Fibroblast of mammary gland (primary cell): ENCODE measurements at regions not wholly inside any gene's neighbourhood (a gene's known extent, or its start where the extent isn't known, plus 50 kb on each side); places are given as distances from the start of the nearest gene placed in this dataset.

Experiments used
- DNase-seq: peaks from one replicate; pipeline ENCODE4 v3.0.0-alpha.2; 2010; ENCODE audit warnings: low read depth
- H3K4me3 ChIP-seq: 2 replicates; pipeline ENCODE4 v1.5.1; 2011; ENCODE audit warnings: low read depth, mild to moderate bottlenecking, low read length, moderate library complexity; ENCODE audit not compliant: control insufficient read depth
- TF ChIP-seq, protein P1 (sequence below): conservative IDR thresholded peaks from 2 replicates; pipeline ENCODE4 v1.5.1; 2011; ENCODE audit warnings: low read depth, low read length, inconsistent platforms; ENCODE audit not compliant: control insufficient read depth, insufficient read depth

GRCh38 chr1:104874044-104874443 is 1124.3 kb downstream of the AMY1C start:
- DNase-seq, result no peak
- H3K4me3 ChIP-seq, result no peak overlapping the region
- TF ChIP-seq, protein P1, sequence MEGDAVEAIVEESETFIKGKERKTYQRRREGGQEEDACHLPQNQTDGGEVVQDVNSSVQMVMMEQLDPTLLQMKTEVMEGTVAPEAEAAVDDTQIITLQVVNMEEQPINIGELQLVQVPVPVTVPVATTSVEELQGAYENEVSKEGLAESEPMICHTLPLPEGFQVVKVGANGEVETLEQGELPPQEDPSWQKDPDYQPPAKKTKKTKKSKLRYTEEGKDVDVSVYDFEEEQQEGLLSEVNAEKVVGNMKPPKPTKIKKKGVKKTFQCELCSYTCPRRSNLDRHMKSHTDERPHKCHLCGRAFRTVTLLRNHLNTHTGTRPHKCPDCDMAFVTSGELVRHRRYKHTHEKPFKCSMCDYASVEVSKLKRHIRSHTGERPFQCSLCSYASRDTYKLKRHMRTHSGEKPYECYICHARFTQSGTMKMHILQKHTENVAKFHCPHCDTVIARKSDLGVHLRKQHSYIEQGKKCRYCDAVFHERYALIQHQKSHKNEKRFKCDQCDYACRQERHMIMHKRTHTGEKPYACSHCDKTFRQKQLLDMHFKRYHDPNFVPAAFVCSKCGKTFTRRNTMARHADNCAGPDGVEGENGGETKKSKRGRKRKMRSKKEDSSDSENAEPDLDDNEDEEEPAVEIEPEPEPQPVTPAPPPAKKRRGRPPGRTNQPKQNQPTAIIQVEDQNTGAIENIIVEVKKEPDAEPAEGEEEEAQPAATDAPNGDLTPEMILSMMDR, result no peak

DNA sequence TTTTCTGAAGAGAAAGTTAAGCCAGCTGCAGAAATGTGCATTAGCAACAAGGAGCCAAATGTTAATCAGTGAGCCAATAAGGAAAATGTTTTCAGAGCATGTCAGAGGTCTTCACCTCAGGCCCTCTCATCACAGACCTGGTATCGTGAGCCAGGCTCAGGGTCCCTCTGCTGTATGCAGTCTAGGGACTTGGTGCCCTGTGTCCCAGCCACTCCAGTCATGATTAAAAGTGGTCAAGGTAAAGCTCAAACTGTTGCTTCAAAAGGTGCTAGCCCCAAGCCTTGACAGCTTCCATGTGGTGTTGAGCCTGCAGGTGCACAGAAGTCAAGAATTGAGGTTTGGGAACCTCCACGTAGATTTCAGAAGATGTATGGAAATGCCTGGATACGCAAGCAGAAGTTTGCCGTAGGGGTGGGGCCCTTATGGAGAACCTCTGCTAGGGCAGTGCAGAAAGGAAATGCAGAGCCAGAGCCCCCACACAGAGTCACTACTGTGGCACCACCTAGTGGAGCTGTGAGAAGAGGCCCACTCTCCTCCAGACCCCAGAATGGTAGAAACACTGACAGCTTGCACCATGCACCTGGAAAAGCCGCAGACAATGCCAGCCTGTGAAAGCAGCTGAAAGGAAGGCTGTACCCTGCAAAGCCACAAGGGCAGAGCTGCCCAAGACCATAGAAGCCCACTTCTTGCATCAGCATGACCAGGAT is 1128.7 kb downstream of the AMY1C start:
- no peak for DNase-seq
- H3K4me3 ChIP-seq, result no peak overlapping the region
- TF ChIP-seq, protein P1, result no peak

DNA sequence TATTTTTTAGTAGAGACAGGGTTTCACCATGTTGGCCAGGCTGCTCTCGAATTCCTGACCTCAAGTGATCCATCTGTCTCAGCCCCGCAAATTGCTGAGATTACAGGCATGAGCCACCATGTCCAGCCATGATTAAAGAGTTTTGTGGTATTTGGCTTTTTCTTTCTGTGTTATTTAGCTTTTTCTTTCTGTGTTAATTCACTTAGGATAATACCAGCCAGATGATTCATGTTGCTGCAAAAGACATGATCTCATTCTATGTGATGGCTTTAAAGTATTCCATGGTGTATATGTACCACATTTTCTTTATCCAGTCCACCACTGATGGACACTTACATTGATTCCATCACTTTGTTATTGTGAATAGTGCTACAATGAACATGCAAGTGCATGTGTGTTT is 1135.2 kb downstream of the AMY1C start:
- no peak for DNase-seq
- TF ChIP-seq, protein P1, result no peak

DNA sequence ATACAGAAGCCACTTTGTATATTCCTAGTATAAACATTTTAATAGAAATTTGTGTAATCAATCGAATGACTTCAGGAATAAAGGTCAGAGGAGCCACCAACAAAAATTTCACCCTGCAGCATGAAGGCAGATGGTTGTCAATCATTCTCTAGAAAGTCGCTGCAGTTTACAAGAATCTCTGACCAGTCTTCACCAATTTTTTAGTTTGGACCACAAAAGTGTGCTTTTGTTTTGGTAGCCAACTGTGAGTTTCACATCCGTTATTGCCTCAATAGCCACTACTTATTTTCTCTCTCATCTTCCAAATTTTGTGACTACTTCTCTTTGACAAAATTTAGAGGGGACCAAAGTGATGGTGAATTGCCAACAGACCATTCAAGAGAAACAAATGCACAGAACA is 1155.6 kb downstream of the AMY1C start:
- no peak overlapping the region for H3K4me3 ChIP-seq
- no peak for DNase-seq
- TF ChIP-seq, protein P1, result no peak

More for the DNA sequence above, 1135.2 kb downstream of the AMY1C start:
- no peak overlapping the region for H3K4me3 ChIP-seq

GRCh38 chr1:104906141-104906540 is 1156.4 kb downstream of the AMY1C start:
- H3K4me3 ChIP-seq, result no peak overlapping the region
- TF ChIP-seq, protein P1, result no peak
- DNase-seq, result no peak

GRCh38 chr1:104919188-104919587 is 1169.5 kb downstream of the AMY1C start:
- DNase-seq, result no peak
- no peak overlapping the region for H3K4me3 ChIP-seq
- TF ChIP-seq, protein P1, result no peak
